IMR-90 (cell line): ENCODE measurements at regions not wholly inside any gene's neighbourhood (a gene's known extent, or its start where the extent isn't known, plus 50 kb on each side); places are given as distances from the start of the nearest gene placed in this dataset.

Experiments
- ATAC-seq: fragments of 200-7000 bp; cut with Tn5 transposase; 2 replicates; pipeline ENCODE4 v1.9.1; 2020; ENCODE audit warnings: low read depth, mild to moderate bottlenecking, moderate library complexity
- BruUV-seq: library from RNA; stranded (reverse); fragments of 400-500 nt; replicated peaks from 2 replicates; lab custom pipeline; 2021; lab: Mats Ljungman, UMichigan
- CTCF ChIA-PET: fragments of 300-600 bp; formaldehyde crosslinking; extraction: SDS; loops from one replicate; lab custom pipeline; 2021; ENCODE audit warnings: antibody characterized with exemption; lab: Yijun Ruan, JAX
- POLR2A ChIA-PET: fragments of 300-600 bp; sonication (Branson Sonifier 250); formaldehyde crosslinking; loops from one replicate; lab custom pipeline; 2022; ENCODE audit warnings: antibody characterized with exemption; ENCODE audit not compliant: unreplicated experiment; lab: Charles Lee
- DNase-seq: peaks from one replicate; pipeline ENCODE4 v3.0.0; 2013
- H2AFZ ChIP-seq: replicated peaks from 2 replicates; pipeline ENCODE3; 2013; ENCODE audit warnings: low read length, mild to moderate bottlenecking; ENCODE audit not compliant: poor library complexity
- H2AK5ac ChIP-seq: 2 replicates; pipeline ENCODE4 v1.6.1; 2013; ENCODE audit warnings: low read depth, low read length, inconsistent platforms
- H2AK9ac ChIP-seq: replicated peaks from 2 replicates; pipeline ENCODE3; 2013; ENCODE audit warnings: mild to moderate bottlenecking, low read depth, low read length, moderate library complexity; ENCODE audit not compliant: poor library complexity
- H2BK120ac ChIP-seq: 2 replicates; pipeline ENCODE4 v1.6.1; 2013; ENCODE audit warnings: low read depth, low read length, inconsistent platforms
- H2BK15ac ChIP-seq: 3 replicates; pipeline ENCODE4 v1.6.1; 2013; ENCODE audit warnings: low read depth, low read length, inconsistent platforms
- H2BK20ac ChIP-seq: 2 replicates; pipeline ENCODE4 v1.6.1; 2013; ENCODE audit warnings: low read depth, mild to moderate bottlenecking, inconsistent platforms, low read length, moderate library complexity
- H2BK5ac ChIP-seq: 2 replicates; pipeline ENCODE4 v1.6.1; 2013; ENCODE audit warnings: mild to moderate bottlenecking, low read depth, low read length, inconsistent platforms; ENCODE audit not compliant: poor library complexity, severe bottlenecking
- H3K14ac ChIP-seq: replicated peaks from 2 replicates; pipeline ENCODE4 v1.6.1; 2013; ENCODE audit warnings: low read depth, low read length, inconsistent platforms
- H3K18ac ChIP-seq: 2 replicates; pipeline ENCODE4 v1.6.1; 2013; ENCODE audit warnings: low read depth, low read length, control low read depth
- H3K23ac ChIP-seq: 2 replicates; pipeline ENCODE4 v1.6.1; 2013; ENCODE audit warnings: low read depth, low read length, inconsistent platforms
- H3K27ac ChIP-seq: 2 replicates; pipeline ENCODE4 v1.5.1; 2013; ENCODE audit warnings: mild to moderate bottlenecking, control low read depth, low read length; ENCODE audit not compliant: insufficient read depth
- H3K27me3 ChIP-seq: 2 replicates; pipeline ENCODE4 v1.6.1; 2013; ENCODE audit warnings: low read length; ENCODE audit not compliant: control insufficient read depth, insufficient read depth
- H3K36me3 ChIP-seq: 2 replicates; pipeline ENCODE4 v1.6.1; 2013; ENCODE audit warnings: low read length, mixed read lengths; ENCODE audit not compliant: control insufficient read depth, insufficient read depth
- H3K4ac ChIP-seq: 2 replicates; pipeline ENCODE4 v1.6.1; 2013; ENCODE audit warnings: low read depth, low read length, inconsistent platforms
- H3K4me1 ChIP-seq: 2 replicates; pipeline ENCODE4 v1.6.1; 2013; ENCODE audit warnings: low read length, mixed read lengths; ENCODE audit not compliant: control insufficient read depth, insufficient read depth
- H3K4me2 ChIP-seq: 2 replicates; pipeline ENCODE4 v1.6.1; 2013; ENCODE audit warnings: low read depth, mild to moderate bottlenecking, control low read depth, low read length, moderate library complexity
- H3K4me3 ChIP-seq: 2 replicates; pipeline ENCODE4 v1.5.1; 2013; ENCODE audit warnings: low read depth, mild to moderate bottlenecking, control low read depth, low read length, moderate library complexity; ENCODE audit not compliant: insufficient read depth
- H3K56ac ChIP-seq: 2 replicates; pipeline ENCODE4 v1.6.1; 2013; ENCODE audit warnings: low read length, inconsistent platforms; ENCODE audit not compliant: insufficient read depth; ENCODE audit errors: extremely low read depth
- H3K79me1 ChIP-seq, 2 experiments: 2 replicates each; pipeline ENCODE4 v1.6.1; 2013; ENCODE audit warnings: low read length in 2 of 2, inconsistent platforms in 1 of 2, low read depth in 1 of 2
- H3K9ac ChIP-seq: 2 replicates; pipeline ENCODE4 v1.6.1; 2013; ENCODE audit warnings: low read depth, low read length, control low read depth
- H3K9me1 ChIP-seq: 2 replicates; pipeline ENCODE4 v1.6.1; 2013; ENCODE audit warnings: low read length, inconsistent platforms; ENCODE audit not compliant: insufficient read depth
- H3K9me3 ChIP-seq: 2 replicates; pipeline ENCODE4 v1.6.1; 2013; ENCODE audit warnings: low read length; ENCODE audit not compliant: control insufficient read depth, insufficient read depth
- H4K20me1 ChIP-seq: 2 replicates; pipeline ENCODE4 v1.6.1; 2013; ENCODE audit warnings: low read length, inconsistent platforms; ENCODE audit not compliant: insufficient read depth
- H4K5ac ChIP-seq: 2 replicates; pipeline ENCODE4 v1.6.1; 2013; ENCODE audit warnings: mild to moderate bottlenecking, low read depth, low read length, control low read depth
- H4K8ac ChIP-seq, 2 experiments: 2 replicates each; pipeline ENCODE4 v1.6.1; 2013; ENCODE audit warnings: low read depth in 2 of 2, low read length in 2 of 2, control low read depth in 1 of 2, inconsistent platforms in 1 of 2
- H4K91ac ChIP-seq: 2 replicates; pipeline ENCODE4 v1.6.1; 2013; ENCODE audit warnings: low read depth, low read length, inconsistent platforms; ENCODE audit not compliant: insufficient read depth
- CEBPB ChIP-seq: IDR thresholded peaks from 2 replicates; pipeline ENCODE4 v1.6.1; 2012; ENCODE audit warnings: low read depth, low read length, improper control_type of control experiment
- CHD1 ChIP-seq: IDR thresholded peaks from 2 replicates; pipeline ENCODE4 v1.6.1; 2012; ENCODE audit warnings: low read depth, low read length, improper control_type of control experiment
- FOS ChIP-seq: fragments of 150-350 bp; IDR thresholded peaks from 2 replicates; pipeline ENCODE4 v1.6.1; 2016; ENCODE audit warnings: low read depth, low read length
- NFE2L2 ChIP-seq: fragments of 150-350 bp; IDR thresholded peaks from 2 replicates; pipeline ENCODE4 v1.6.1; 2016; ENCODE audit warnings: low read depth, mild to moderate bottlenecking, low read length
- RCOR1 ChIP-seq: IDR thresholded peaks from 2 replicates; pipeline ENCODE4 v1.6.1; 2012; ENCODE audit warnings: mild to moderate bottlenecking, low read length, improper control_type of control experiment; ENCODE audit not compliant: insufficient replicate concordance
- RFX5 ChIP-seq: IDR thresholded peaks from 2 replicates; pipeline ENCODE4 v1.8.0; 2012; ENCODE audit warnings: low read depth, mild to moderate bottlenecking, low read length, moderate library complexity
- SMC3 ChIP-seq: fragments of 150-350 bp; IDR thresholded peaks from 2 replicates; pipeline ENCODE4 v1.6.1; 2016; ENCODE audit warnings: low read depth, mild to moderate bottlenecking, antibody characterized with exemption, low read length, moderate library complexity
- WGBS, 2 experiments: methylation state at CpG; one replicate each; pipeline versions ENCODE4 v1.1.5 to v1.1.7; 2013; ENCODE audit warnings: missing lambda C conversion rate in 2 of 2; ENCODE audit not compliant: insufficient read length in 1 of 2; ENCODE audit errors: extremely low coverage in 2 of 2; 5-methylcytosine and 5-hydroxymethylcytosine counted together
- dilution Hi-C: fragments of 300-500 bp; cut with HindIII; formaldehyde crosslinking; loops from one replicate; pipeline ENCODE4 v1.14.3; 2018; ENCODE audit warnings: low sequenced_read_pairs; ENCODE audit not compliant: unreplicated experiment
- in situ Hi-C: fragments of 300-500 bp; cut with MboI; formaldehyde crosslinking; loops from 3 replicates; pipeline ENCODE4 v1.14.3; 2019; ENCODE audit warnings: low sequenced_read_pairs, inconsistent platforms, mixed read lengths
- intact Hi-C: fragments of 100-400 bp; cut with micrococcal nuclease; formaldehyde crosslinking; loops from 2 replicates; pipeline ENCODE4 v1.10.0; 2022
- TF ChIP-seq, protein P1 (sequence below): fragments of 150-350 bp; IDR thresholded peaks from 2 replicates; pipeline ENCODE4 v1.6.1; 2016; ENCODE audit warnings: low read depth, mild to moderate bottlenecking, low read length, moderate library complexity, borderline replicate concordance
- TF ChIP-seq, protein P2 (sequence below): conservative IDR thresholded peaks from 2 replicates; pipeline ENCODE4 v1.5.1; 2012; ENCODE audit warnings: mild to moderate bottlenecking, low read depth, low read length, improper control_type of control experiment

DNA sequence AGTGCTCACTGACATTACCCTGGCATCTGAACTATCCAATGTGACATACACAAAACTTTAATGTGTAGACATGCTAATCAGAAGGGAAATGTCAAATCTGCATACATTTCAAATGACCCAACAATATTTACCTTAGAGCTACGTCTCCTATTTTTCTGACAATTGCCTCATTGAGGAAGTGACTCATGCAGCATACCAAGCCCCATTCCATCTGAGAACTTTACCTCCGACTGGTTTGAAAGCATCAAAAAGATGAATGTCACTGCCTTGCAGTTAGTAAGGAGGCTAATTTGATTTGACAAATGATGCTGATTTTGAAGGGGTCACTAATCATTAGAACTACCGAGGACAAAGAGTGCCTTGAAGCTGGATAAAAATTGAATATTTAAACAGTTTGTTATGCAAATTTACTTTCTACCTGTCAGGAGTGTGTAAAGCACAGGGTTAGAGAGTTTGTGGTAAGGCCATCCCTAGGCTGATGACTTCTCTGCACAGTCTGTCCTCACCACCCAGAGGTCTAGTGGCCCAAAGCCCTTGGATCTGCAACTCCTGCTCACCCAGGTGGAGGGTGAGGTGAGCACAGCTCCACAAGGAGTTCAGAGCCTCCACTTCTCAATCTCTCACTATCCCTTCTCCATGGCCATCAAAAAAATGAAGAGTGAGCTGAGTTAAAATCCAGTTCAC, 500.3 kb upstream of the C1orf87 start:
- Histone ChIP-seq H2AK5ac (no peak overlapping the region), H3K9me3 (peaks cover 7% of the 10 kb centered on the region; the same call in 1 of the 2 replicates), H3K56ac (no peak overlapping the region), H4K91ac (no peak overlapping the region; the same call in 1 of the 2 replicates), H3K9me1 (no peaks in the 10 kb centered on the region), H3K18ac (no peak overlapping the region), H2BK15ac (no peak overlapping the region), H3K36me3 (no peaks in the 10 kb centered on the region), H2AK9ac (no peak overlapping the region), H3K79me1 (no peaks in the 10 kb centered on the region), H3K4ac (no peak overlapping the region), H2BK120ac (no peak overlapping the region), H3K4me2 (no peak overlapping the region), H4K20me1 (no peaks in the 10 kb centered on the region), H3K14ac (no peak overlapping the region), H2BK20ac (no peak overlapping the region), H3K4me1 (no peaks in the 10 kb centered on the region), H4K5ac (no peak overlapping the region), H3K23ac (no peak overlapping the region), H2AFZ (no peak overlapping the region), H3K4me3 (no peak overlapping the region), H3K9ac (no peak overlapping the region), H2BK5ac (no peak overlapping the region), H4K8ac (no peak overlapping the region), H3K27ac (no peak overlapping the region), H3K27me3 (no peaks in the 10 kb centered on the region)
- dilution Hi-C loops = no loop called here
- in situ Hi-C loops = no loop called here
- no CpG with 5 or more reads among the region's 3 CpGs for WGBS, 2 experiments
- DNase-seq (no peak), ATAC-seq (no peak)
- TF ChIP-seq, protein P1, sequence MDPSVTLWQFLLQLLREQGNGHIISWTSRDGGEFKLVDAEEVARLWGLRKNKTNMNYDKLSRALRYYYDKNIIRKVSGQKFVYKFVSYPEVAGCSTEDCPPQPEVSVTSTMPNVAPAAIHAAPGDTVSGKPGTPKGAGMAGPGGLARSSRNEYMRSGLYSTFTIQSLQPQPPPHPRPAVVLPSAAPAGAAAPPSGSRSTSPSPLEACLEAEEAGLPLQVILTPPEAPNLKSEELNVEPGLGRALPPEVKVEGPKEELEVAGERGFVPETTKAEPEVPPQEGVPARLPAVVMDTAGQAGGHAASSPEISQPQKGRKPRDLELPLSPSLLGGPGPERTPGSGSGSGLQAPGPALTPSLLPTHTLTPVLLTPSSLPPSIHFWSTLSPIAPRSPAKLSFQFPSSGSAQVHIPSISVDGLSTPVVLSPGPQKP = no peak
- TF ChIP-seq CEBPB (no peak), RFX5 (no peak), SMC3 (no peak), CHD1 (no peak), RCOR1 (no peak), NFE2L2 (no peak), FOS (no peak)
- TF ChIP-seq, protein P2, sequence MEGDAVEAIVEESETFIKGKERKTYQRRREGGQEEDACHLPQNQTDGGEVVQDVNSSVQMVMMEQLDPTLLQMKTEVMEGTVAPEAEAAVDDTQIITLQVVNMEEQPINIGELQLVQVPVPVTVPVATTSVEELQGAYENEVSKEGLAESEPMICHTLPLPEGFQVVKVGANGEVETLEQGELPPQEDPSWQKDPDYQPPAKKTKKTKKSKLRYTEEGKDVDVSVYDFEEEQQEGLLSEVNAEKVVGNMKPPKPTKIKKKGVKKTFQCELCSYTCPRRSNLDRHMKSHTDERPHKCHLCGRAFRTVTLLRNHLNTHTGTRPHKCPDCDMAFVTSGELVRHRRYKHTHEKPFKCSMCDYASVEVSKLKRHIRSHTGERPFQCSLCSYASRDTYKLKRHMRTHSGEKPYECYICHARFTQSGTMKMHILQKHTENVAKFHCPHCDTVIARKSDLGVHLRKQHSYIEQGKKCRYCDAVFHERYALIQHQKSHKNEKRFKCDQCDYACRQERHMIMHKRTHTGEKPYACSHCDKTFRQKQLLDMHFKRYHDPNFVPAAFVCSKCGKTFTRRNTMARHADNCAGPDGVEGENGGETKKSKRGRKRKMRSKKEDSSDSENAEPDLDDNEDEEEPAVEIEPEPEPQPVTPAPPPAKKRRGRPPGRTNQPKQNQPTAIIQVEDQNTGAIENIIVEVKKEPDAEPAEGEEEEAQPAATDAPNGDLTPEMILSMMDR = no peak
- no TSS peak for BruUV-seq
- ChIA-PET CTCF (no interaction called here), POLR2A (no interaction called here)
- intact Hi-C loops = no loop called here
